RWPE1 (cell line): ENCODE measurements at regions not wholly inside any gene's neighbourhood (a gene's known extent, or its start where the extent isn't known, plus 50 kb on each side); places are given as distances from the start of the nearest gene placed in this dataset.

ENCODE experiments used
- CTCF ChIA-PET: fragments of 350-600 bp; sonication (Branson Sonifier 250); formaldehyde crosslinking; extraction: SDS; loops from one replicate; lab custom pipeline; 2021; lab: Yijun Ruan, JAX
- POLR2A ChIA-PET: fragments of 400-600 bp; formaldehyde crosslinking; extraction: SDS; loops from one replicate; lab custom pipeline; 2020; ENCODE audit warnings: antibody characterized with exemption; ENCODE audit not compliant: low non-redundant PET; lab: Yijun Ruan, JAX
- DNase-seq: peaks from one replicate; pipeline ENCODE4 v3.0.0; 2012; ENCODE audit warnings: low spot score
- H3K27ac ChIP-seq: fragments of 450-650 bp; 2 replicates; pipeline ENCODE4 v1.5.1; 2017
- TF ChIP-seq, protein P1 (sequence below): fragments of 450-650 bp; conservative IDR thresholded peaks from 2 replicates; pipeline ENCODE4 v1.5.1; 2017; ENCODE audit warnings: low read depth, mild to moderate bottlenecking

DNA sequence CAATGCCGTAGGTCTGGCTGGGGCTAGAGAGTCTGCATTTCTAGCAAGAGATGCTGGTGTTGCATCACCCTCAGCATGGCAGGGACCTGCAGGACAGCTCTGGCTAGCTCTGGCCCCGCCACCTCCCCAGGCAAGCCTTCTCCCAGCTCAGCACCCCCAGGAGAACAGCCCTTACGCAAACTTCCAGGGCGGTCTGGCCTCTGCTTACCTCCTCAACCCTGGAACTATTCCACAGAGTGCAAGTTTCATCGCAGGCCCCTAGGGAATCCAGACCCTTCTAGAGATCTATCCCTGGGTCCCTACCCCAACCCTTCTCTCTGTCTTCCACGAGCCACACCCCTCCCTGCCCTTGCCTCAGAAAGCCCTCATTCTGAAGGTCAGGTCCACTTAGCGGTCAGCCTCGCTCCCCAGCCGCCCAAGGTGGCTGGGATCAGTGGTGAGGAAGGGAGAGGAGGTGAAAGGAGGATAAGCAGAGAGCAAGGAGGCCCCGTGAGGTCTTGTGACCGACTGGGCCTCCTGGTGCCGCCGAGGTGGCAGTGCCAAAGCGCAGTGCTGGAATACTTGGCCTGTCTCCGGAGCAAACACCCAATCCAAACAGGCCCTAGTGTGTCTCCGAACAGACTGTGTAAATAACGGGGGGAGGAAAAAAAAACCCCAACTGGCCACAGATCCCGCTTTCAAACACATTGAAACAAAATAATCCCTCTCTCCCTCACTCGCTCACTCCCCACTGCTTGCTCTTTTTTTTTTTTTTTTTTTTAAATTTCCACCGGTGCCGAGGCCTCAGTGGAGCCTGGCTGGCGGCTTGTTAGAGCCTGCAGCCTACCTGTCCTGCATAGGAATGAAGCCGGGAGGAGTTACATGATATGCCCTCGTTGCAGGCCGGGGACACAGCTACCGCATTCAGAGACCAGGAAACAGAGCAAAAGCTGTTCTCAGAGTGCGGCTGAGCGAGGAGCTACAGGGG lies 380.9 kb downstream of the SOX9 start:
- peak overlapping the region; percentile 73 for H3K27ac ChIP-seq
- POLR2A ChIA-PET: no interaction called here
- TF ChIP-seq, protein P1, sequence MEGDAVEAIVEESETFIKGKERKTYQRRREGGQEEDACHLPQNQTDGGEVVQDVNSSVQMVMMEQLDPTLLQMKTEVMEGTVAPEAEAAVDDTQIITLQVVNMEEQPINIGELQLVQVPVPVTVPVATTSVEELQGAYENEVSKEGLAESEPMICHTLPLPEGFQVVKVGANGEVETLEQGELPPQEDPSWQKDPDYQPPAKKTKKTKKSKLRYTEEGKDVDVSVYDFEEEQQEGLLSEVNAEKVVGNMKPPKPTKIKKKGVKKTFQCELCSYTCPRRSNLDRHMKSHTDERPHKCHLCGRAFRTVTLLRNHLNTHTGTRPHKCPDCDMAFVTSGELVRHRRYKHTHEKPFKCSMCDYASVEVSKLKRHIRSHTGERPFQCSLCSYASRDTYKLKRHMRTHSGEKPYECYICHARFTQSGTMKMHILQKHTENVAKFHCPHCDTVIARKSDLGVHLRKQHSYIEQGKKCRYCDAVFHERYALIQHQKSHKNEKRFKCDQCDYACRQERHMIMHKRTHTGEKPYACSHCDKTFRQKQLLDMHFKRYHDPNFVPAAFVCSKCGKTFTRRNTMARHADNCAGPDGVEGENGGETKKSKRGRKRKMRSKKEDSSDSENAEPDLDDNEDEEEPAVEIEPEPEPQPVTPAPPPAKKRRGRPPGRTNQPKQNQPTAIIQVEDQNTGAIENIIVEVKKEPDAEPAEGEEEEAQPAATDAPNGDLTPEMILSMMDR: no peak
- CTCF ChIA-PET: no interaction called here
- no peak for DNase-seq

DNA sequence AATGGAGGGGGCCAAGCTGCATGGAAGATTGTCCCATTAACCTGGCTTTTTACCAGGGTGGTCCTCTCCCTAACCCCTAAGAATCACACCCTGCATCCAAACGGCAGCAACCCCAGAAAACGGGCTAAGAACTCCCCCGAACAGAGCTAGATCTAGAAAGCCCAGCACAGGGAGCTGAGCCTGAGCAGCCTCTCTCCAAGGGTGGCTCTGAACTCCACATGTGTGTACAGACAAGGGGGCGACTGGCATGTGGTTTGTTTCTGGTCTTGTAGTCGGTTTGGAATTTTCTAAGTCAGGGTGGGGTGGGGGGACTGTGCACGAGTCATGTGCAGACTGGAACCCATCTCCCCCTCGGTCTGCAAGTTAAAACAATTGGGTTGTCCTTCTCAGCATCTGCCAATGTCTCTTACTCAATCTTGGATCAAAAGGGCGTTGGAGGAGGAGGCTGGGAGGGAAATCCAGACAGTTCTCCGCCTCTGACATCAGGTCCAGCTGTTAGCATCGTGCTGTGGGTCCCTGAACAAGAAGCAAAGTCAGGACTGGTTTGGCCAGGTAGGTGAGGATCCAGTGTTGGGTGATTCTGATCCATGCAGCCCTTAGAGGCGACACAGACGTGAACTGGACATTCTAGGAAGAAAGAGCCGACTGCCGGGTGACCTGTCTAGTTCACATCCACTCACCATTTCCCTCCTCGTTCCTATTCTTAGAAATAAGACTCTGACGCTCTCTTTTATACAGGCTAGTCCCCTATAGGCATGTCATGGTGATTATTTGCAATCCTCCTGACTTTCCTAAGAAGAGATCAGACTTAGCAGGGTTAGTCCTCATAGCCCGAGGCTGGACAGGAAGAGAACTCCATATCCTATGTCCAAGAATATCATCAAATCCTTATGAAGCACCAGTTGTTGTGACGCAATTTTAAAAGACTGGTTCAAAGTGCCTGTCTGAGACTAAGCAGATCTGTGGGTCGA lies 381.8 kb downstream of the SOX9 start:
- peak overlapping the region; percentile 73 for H3K27ac ChIP-seq
- CTCF ChIA-PET: interaction anchor here (0.6 kb wide), 1 partner anchor 136 kb away, joined by 3 read pairs; no protein-coding TSS in a partner anchor
- POLR2A ChIA-PET: interaction anchor here (0.6 kb wide), 1 partner anchor 1908 kb away, joined by 8 read pairs; no protein-coding TSS in a partner anchor
- peak; percentile 34 for DNase-seq
- TF ChIP-seq, protein P1: no peak

DNA sequence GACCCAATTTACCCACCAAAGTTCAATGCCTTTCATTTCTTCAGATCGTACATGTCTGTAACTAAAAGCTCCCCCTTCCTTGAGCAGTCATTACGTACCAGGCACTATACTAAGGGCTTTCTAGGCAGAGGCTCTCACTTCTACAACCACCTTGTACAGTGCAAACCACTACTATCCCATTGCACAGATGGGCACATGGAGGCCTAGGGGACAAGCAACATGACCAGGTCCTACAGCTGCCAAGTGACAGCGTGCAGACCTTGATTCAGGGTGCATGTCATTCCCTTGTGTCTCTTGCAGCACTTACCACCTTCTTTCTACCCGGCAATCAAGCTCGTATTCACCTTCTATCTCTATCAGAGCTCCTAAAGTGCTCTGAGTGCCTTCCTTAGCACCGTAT lies 382.7 kb downstream of the SOX9 start:
- ChIA-PET CTCF (interaction anchor here (0.6 kb wide), 1 partner anchor 137 kb away, joined by 3 read pairs; no protein-coding TSS in a partner anchor), POLR2A (no interaction called here)
- DNase-seq: no peak
- peak overlapping the region; percentile 57 for H3K27ac ChIP-seq
- TF ChIP-seq, protein P1: no peak

DNA sequence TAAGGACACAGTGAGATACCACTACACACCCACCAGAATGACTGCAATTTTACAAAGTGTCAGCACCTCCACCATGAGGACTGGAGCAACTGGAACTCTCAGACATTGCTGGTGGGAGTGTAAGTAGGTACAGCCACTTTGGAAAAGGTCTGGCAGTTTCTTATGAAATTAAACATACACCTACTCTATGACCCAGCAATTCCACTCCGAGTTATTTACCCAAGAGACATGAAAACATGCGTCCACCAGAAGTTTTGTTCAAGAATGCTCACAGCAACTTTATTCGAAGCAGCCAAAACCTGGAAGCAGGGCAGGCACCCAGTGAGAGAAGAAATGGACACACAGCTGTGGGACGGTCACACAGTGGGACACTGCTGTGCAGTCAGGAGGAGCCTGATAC lies 384.0 kb downstream of the SOX9 start:
- ChIA-PET POLR2A (no interaction called here), CTCF (interaction anchor here (0.6 kb wide), 1 partner anchor 8 kb away, joined by 9 read pairs; no protein-coding TSS in a partner anchor)
- no peak for DNase-seq
- TF ChIP-seq, protein P1: no peak
- H3K27ac ChIP-seq: no peak overlapping the region

DNA sequence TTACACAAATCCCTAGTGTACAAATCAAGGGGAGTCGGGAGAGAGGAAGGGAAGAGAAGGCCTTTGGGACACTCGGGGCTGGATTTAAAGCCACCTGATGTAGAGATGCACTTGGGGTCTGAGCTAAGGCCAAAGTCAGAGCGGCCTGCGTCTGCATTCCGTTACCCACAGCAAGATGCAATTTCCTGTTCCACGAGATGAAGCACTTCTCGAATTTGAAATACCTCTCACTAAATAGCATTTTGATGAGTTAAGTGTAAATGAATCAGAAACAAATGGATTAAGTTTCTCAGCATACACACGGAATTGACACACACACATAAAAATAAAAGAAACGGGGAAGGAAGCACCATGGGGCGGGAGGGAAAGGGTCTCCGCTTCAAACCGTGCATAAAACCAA lies 386.0 kb downstream of the SOX9 start:
- CTCF ChIA-PET: interaction anchor here (0.6 kb wide), 1 partner anchor 22 kb away, joined by 3 read pairs; no protein-coding TSS in a partner anchor
- H3K27ac ChIP-seq: no peak overlapping the region
- POLR2A ChIA-PET: no interaction called here
- no peak for DNase-seq
- TF ChIP-seq, protein P1: no peak
